Activated T-cell treated with anti-CD3 and anti-CD28 coated beads, Interleukin-2, amount 50 U/mL, for 72 hours (primary cell): ENCODE measurements at regions not wholly inside any gene's neighbourhood (a gene's known extent, or its start where the extent isn't known, plus 50 kb on each side); places are given as distances from the start of the nearest gene placed in this dataset.
"Not testable (repeated sequence)": the region's sequence is repeated elsewhere in the genome, so short reads cannot be mapped to it uniquely, and the experiment has no call there.

Experiments
- ATAC-seq, 2 donors: fragments of 150-1000 bp; cut with Tn5 transposase; replicated peaks in 1 of 2; 2 replicates each; pipeline ENCODE4 v1.10.0; 2021; ENCODE audit warnings: moderate library complexity in 2 of 2, mild to moderate bottlenecking in 1 of 2
- DNase-seq, 2 donors: peaks; one replicate each; pipeline ENCODE4 v3.0.0; 2021 to 2022; ENCODE audit warnings: mixed read lengths in 1 of 2
- H3K27ac Mint-ChIP-seq: one replicate; pipeline ENCODE4 v1.8.0; 2022; ENCODE audit warnings: mild to moderate bottlenecking, moderate library complexity, mixed read lengths
- H3K27me3 Mint-ChIP-seq: one replicate; pipeline ENCODE4 v1.8.0; 2022; ENCODE audit warnings: low read depth, mixed read lengths
- H3K36me3 Mint-ChIP-seq, 2 donors: one replicate each; pipeline ENCODE4 v1.8.0; 2022; ENCODE audit warnings: mixed read lengths in 2 of 2, mild to moderate bottlenecking in 1 of 2; ENCODE audit not compliant: insufficient read depth in 2 of 2
- H3K4me1 Mint-ChIP-seq: one replicate; pipeline ENCODE4 v1.8.0; 2022; ENCODE audit warnings: low read depth, mixed read lengths
- H3K4me3 Mint-ChIP-seq, 2 donors: one replicate each; pipeline ENCODE4 v1.8.0; 2022; ENCODE audit warnings: mild to moderate bottlenecking in 2 of 2, mixed read lengths in 2 of 2, moderate library complexity in 2 of 2
- H3K9me3 Mint-ChIP-seq, 2 donors: one replicate each; pipeline ENCODE4 v1.8.0; 2022; ENCODE audit warnings: mixed read lengths in 2 of 2

DNA sequence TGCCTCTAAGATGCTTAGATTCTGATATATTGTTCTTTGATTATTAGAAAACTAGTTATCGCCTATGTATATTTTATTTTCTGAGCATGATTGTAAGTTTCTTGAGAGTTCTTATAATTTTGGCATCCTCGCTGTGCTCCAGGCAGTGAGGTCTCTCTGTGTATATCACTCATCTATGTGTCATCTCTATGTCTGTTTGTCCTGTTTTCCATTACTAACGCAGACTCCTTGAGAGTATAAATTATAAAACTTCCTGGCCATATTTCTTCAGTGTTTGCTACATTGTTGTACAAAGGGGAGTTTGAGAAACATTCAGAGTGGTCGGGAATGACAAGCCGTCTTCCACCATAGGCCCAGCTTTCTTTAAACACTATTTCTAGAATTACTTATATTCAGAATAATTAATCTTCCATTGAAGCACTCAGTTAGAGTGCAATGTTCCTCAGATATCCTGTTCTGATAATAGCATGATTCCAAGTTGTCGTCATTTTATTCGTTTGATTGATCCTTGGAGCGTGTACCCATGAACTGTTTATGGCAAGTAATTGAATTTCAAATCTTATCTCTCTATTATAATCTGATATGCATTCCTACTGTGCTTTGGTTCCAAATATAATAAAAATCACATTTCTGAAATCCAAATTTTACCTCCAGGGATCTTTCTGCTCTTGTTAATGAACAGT lies 206.6 kb downstream of the BAMBI start:
- Mint-ChIP-seq H3K9me3 (no peaks in the 10 kb centered on the region), H3K27me3 (peaks cover 22% of the 10 kb centered on the region), H3K36me3 (no peaks in the 10 kb centered on the region), H3K4me1 (no peaks in the 10 kb centered on the region), H3K4me3 (no peak overlapping the region), H3K27ac (peak overlapping the region; percentile 60)
- no peak for DNase-seq
- ATAC-seq, result no peak

DNA sequence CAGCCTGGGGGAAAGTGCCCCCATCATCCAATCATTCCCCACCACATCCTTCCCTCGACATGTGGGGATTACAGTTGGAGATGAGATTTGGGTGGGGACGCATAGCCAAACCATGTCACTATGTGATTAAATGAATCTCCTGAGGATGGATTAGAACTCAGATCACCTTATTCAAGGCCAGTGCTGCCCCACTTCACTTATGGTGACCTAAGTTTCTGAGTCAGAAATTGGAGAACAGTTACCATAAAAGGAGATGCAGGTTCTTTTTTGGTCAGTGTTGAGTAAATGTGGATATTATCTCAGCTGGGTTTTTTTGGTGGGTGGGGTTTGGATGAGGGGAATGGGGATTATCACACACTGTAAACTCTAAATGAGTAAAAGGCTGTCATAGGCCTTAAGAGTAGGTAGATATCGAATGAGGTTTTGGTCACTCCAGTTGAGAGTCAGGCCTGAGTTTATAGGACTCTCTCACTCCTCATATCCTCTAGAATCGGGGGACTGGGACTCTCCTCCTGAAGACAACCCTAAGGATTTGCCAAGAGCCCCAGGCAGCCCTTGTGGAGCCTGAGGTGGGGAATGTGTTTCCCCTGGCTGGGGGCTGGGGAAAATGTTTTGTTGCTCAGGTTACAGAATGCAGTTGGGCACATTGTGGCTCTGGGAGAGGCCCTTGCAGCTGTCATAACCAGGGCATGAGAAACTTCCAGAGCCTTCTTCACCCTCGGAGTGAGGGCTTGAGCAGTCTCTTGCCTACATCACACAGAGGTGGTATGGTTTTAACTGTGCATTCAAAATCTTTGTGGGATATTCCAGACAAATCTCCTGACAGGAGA lies 213.0 kb downstream of the BAMBI start:
- Mint-ChIP-seq H3K36me3 (no peaks in the 10 kb centered on the region), H3K9me3 (no peaks in the 10 kb centered on the region), H3K27me3 (no peaks in the 10 kb centered on the region), H3K4me3 (no peak overlapping the region), H3K4me1 (no peaks in the 10 kb centered on the region), H3K27ac (no peak overlapping the region)
- peak in 1 of 2 donors; percentile 4 for DNase-seq
- ATAC-seq, result peak in 1 of 2 donors; percentile 75

DNA sequence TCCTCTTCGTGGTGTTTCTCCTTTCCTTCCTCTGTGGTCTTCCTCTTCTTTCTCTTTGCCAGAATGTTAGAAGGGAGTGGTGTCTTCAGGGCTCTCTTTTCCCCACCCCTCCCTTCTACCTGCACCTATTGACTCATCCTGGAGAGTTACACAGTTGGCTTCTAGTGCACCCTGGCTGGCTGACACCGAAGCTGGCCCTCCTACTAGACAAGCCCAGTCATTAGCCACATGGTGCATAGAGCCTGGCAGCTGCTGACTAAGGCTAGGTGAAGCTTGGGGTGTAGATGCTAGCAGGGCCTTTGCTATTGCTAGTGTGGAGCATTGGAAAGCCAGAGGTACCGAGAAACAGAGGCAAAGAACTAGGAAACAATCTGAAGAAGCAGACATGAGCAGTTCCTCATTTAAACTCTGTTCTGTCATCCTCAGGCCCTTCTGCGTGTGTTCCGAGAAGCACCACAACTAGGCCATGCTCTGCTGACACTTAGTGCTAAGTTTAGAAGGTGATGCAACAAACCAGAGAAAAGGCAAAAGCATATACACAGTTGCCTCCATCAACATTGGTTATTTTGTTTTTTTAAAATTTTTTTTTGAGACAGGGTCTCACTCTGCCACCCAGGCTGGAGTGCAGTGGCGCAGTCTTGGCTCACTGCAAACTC lies 213.9 kb downstream of the BAMBI start:
- DNase-seq (no peak), ATAC-seq (no peak)
- H3K27ac Mint-ChIP-seq, result no peak overlapping the region
- H3K9me3 Mint-ChIP-seq, result no peaks in the 10 kb centered on the region
- H3K27me3 Mint-ChIP-seq, result no peaks in the 10 kb centered on the region
- no peak overlapping the region for H3K4me3 Mint-ChIP-seq
- no peaks in the 10 kb centered on the region for H3K4me1 Mint-ChIP-seq
- no peaks in the 10 kb centered on the region for H3K36me3 Mint-ChIP-seq

DNA sequence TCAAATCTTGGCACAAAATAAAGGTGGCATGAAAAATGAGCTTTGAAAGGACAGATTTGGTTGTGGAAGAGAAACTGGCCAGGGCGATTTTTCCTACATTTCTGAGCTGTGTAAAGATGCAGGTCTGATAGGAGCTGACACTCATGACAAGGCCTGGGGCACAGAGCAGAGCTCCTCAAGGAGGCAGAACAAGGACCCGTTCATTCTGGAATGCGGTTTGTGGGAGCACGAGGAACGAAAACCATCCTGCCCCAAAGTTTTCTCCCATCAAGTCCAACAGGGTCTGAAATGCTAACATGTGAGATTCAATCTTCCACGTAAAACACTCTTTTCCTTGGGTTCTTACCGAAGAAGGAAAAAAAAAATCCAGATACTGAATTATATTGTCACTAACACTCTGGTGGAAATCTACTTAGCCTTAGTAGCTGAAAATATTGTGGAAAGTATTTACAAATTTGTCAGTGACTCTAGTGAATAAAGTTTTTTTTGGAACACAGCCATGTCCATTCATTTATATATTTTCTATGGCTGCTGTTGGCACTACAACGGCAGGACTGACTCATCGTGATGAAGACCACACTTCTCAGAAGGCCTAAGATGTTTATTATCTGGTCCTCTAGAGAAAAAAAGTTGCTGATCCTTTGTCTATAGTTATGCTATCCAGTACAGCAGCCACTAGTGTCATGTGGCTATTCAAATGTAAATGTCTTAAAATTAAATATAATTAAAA lies 215.7 kb downstream of the BAMBI start:
- H3K27me3 Mint-ChIP-seq, result no peaks in the 10 kb centered on the region
- no peaks in the 10 kb centered on the region for H3K4me1 Mint-ChIP-seq
- H3K36me3 Mint-ChIP-seq, result no peaks in the 10 kb centered on the region
- no peak overlapping the region for H3K27ac Mint-ChIP-seq
- H3K9me3 Mint-ChIP-seq, result no peaks in the 10 kb centered on the region
- DNase-seq (no peak), ATAC-seq (no peak)
- H3K4me3 Mint-ChIP-seq, result no peak overlapping the region

DNA sequence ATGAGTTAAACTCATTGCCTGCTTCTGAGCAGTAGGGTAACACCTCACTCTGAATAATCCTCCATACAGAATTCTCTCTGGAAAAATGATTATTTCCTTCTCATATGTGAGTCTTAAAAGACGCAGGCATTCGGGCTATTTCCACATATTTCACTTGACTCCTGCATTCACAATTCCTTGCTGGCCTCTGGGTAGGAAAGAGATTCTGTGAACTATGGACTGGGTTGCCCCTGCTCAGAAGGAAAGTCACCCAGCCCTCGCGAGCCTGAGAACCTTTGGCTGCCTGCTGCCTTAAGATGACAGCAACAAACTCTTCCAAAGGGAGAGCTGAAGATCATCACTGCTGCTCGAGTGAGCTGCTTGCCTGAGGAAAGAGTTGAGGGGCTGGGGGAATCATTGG lies 216.8 kb downstream of the BAMBI start:
- H3K27ac Mint-ChIP-seq, result no peak overlapping the region
- no peak for ATAC-seq
- H3K4me3 Mint-ChIP-seq, result no peak overlapping the region
- H3K9me3 Mint-ChIP-seq, result no peaks in the 10 kb centered on the region
- H3K36me3 Mint-ChIP-seq, result no peaks in the 10 kb centered on the region
- H3K4me1 Mint-ChIP-seq, result no peaks in the 10 kb centered on the region
- no peaks in the 10 kb centered on the region for H3K27me3 Mint-ChIP-seq
- no peak for DNase-seq

DNA sequence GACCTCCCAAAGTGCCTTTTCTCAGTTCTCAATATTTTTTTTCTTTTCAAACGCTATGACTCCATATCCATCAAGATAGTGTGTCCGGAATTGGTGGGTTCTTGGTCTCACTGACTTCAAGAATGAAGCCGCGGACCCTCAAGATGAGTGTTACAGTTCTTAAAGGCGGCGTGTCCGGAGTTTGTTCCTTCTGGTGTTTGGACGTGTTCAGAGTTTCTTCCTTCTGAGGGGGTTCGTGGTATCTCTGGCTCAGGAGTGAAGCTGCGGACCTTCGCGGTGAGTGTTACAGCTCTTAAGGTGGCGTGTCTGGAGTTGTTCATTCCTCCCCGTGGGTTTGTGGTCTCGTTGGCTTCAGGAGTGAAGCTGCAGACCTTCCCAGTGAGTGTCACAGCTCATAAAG lies 218.3 kb downstream of the BAMBI start:
- DNase-seq, H3K9me3 Mint-ChIP-seq, ATAC-seq, H3K27me3 Mint-ChIP-seq, H3K27ac Mint-ChIP-seq, H3K36me3 Mint-ChIP-seq, H3K4me1 Mint-ChIP-seq, H3K4me3 Mint-ChIP-seq: not testable (repeated sequence)

DNA sequence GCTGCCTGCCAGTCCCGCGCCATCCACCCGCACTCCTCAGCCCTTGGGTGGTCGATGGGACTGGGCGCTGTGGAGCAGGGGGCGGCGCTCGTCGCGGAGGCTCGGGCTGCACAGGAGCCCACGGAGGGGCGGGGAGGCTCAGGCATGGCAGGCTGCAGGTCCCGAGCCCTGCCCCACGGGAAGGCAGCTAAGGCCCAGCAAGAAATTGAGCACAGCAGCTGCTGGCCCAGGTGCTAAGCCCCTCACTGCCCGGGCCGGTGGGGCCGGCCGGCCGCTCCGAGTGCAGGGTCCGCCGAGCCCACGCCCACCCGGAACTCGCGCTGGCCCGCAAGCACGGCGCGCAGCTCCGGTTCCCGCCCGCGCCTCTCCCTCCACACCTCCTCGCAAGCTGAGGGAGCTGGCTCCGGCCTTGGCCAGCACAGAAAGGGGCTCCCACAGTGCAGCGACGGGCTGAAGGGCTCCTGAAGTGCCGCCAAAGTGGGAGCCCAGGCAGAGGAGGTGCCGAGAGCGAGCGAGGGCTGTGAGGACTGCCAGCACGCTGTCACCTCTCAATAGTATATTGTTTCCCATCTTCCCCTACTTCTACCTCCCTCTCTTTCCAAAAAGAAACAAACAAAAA lies 219.6 kb downstream of the BAMBI start:
- H3K36me3 Mint-ChIP-seq, H3K27ac Mint-ChIP-seq, H3K4me1 Mint-ChIP-seq, H3K27me3 Mint-ChIP-seq, H3K4me3 Mint-ChIP-seq, DNase-seq, ATAC-seq, H3K9me3 Mint-ChIP-seq: not testable (repeated sequence)

DNA sequence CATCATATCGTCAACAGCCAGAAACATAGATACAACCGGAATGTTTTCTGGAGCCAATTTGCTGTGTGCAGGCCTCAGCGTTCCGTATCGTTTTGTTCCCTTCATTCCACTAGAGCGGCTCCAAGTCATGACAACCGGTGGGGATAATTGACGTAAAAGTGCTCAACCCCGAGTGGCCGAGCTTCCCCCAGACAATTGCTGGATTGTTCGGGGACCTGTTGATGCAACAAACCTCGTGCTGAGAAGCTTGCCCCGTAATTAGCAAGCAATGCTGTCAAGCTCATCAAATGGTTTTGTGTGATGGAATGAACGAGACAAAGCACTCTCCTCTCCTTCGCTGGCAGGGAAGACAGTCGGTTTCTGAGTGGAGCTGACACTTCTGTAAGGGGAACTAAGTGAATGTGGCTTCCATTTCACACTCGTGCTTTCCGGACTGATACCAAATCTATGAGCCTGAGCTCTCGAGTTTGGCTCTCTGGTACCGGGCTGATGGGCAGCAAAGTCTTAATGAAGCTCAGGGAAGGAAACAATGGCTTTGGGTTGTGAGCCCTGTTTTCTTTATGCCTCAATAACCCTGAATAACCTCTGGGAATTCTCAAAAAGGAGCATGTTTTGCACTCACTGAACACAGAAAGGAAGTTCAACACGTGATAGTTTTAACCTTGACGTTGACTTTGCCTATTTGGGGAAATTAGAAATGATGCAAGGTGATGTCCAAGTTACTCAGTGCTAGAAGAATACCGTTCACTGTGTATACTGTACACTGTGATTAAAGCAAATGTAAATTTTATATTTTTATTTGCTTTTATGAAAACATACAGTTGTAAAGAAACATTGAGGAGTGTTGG lies 220.5 kb downstream of the BAMBI start:
- H3K9me3 Mint-ChIP-seq, result no peaks in the 10 kb centered on the region
- H3K4me1 Mint-ChIP-seq, result no peaks in the 10 kb centered on the region
- no peak overlapping the region for H3K27ac Mint-ChIP-seq
- DNase-seq, result no peak
- H3K36me3 Mint-ChIP-seq, result no peaks in the 10 kb centered on the region
- H3K27me3 Mint-ChIP-seq, result no peaks in the 10 kb centered on the region
- H3K4me3 Mint-ChIP-seq, result no peak overlapping the region
- no peak for ATAC-seq

DNA sequence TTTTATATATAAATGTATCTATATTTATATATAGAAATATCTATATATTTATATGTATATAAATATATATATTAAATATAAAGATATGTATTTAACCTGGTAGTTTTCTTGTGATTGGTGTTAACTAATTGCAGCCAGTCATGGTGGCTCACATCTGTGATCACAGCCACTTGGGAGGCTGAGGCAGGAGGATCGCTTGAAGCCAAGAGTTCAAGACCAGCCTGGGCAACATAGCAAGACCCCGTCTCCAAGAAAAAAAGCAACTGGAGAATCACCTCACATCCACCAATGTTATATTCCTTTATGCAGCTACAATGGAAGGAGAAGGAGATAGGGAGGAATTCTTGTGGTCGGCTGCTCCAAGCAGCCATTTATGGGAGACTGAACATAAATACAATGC lies 224.9 kb downstream of the BAMBI start:
- Mint-ChIP-seq H3K27me3 (no peaks in the 10 kb centered on the region), H3K27ac (no peak overlapping the region), H3K9me3 (no peaks in the 10 kb centered on the region), H3K4me1 (no peaks in the 10 kb centered on the region), H3K4me3 (no peak overlapping the region), H3K36me3 (no peaks in the 10 kb centered on the region)
- no peak for ATAC-seq
- DNase-seq, result no peak

DNA sequence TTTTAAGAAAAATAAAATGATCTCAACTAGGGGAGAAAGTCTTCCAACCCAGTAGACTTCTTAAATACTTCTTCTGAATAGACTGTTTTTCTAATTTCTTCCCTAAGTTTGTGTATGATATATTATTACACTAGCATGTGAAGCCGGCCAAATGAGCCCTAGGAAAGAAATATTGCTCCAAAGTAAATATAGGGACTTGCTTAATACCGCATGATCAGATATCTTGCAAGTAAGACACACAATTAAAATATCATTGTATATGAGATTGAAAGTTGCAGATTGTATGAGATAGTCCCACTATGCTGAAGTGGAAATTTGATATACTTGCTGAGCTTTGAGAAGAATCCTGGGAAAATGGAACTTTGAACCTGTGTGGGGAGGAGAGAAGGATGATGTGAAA lies 225.7 kb downstream of the BAMBI start:
- H3K36me3 Mint-ChIP-seq, result no peaks in the 10 kb centered on the region
- no peaks in the 10 kb centered on the region for H3K4me1 Mint-ChIP-seq
- no peaks in the 10 kb centered on the region for H3K9me3 Mint-ChIP-seq
- no peak overlapping the region for H3K27ac Mint-ChIP-seq
- no peak for DNase-seq
- ATAC-seq, result no peak
- no peak overlapping the region for H3K4me3 Mint-ChIP-seq
- no peaks in the 10 kb centered on the region for H3K27me3 Mint-ChIP-seq

DNA sequence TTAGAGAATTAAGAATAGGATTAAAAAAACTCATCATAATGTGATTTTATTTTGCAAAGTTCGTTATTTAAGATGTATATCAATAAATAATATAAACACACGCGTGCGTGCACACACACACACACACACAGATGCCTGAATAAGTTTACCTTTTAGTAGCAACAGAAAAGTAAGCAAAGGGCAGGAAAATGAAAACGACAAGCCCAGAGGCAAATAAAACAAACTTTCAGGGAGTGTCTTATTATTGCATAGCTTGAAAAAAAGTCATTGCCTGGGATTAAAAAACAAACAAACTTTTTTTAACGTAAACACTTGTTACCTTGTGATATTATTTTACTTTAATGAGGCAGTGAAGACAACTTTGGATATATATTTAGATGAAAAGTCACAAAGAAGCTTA lies 226.4 kb downstream of the BAMBI start:
- no peak for DNase-seq
- no peaks in the 10 kb centered on the region for H3K27me3 Mint-ChIP-seq
- H3K27ac Mint-ChIP-seq, result no peak overlapping the region
- ATAC-seq, result no peak
- H3K4me1 Mint-ChIP-seq, result no peaks in the 10 kb centered on the region
- H3K36me3 Mint-ChIP-seq, result no peaks in the 10 kb centered on the region
- H3K4me3 Mint-ChIP-seq, result no peak overlapping the region
- no peaks in the 10 kb centered on the region for H3K9me3 Mint-ChIP-seq

DNA sequence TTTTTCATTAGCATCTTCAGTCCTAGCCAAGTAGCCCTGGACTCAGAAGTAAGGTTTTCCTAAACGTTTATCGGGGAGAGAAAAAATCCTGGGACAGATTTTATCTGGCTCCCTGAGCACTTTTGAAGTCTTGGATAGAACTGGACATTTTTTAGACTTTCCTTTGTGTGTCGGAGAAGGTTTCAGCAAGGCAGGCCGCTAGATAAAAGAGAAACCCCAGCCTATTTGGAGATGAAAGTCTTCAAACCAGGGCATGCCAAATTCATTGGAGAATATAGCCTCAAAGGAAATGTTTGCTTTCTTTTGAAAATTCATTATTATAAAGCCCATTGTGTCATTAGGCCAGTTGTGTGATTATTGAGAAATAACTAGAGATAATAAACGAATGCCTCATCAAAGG lies 228.1 kb downstream of the BAMBI start:
- no peaks in the 10 kb centered on the region for H3K4me1 Mint-ChIP-seq
- no peaks in the 10 kb centered on the region for H3K9me3 Mint-ChIP-seq
- no peak for DNase-seq
- no peak for ATAC-seq
- no peak overlapping the region for H3K27ac Mint-ChIP-seq
- H3K4me3 Mint-ChIP-seq, result no peak overlapping the region
- no peaks in the 10 kb centered on the region for H3K36me3 Mint-ChIP-seq
- H3K27me3 Mint-ChIP-seq, result no peaks in the 10 kb centered on the region
